ENCODE measurements at regions not wholly inside any gene's neighbourhood (a gene's known extent, or its start where the extent isn't known, plus 50 kb on each side); places are given as distances from the start of the nearest gene placed in this dataset.

- no peak for TF ChIP-seq ZNF274 (IDR thresholded peaks at IDR 0.05; ENCODE audit: low read depth, low read length)
- no peak for TF ChIP-seq YY1 (IDR thresholded peaks at IDR 0.05; ENCODE audit: insufficient read depth, insufficient read length)
- TF ChIP-seq SUZ12 (IDR thresholded peaks at IDR 0.05; ENCODE audit: extremely low read depth, insufficient read depth, insufficient read length), result no peak
These were observed 584.4 kb upstream of the ACO1 start for GRCh38 chr9:31799953-31800609.

Data from NT2/D1 (cell line).